ENCODE measurements at regions not wholly inside any gene's neighbourhood (a gene's known extent, or its start where the extent isn't known, plus 50 kb on each side); places are given as distances from the start of the nearest gene placed in this dataset.

DNA sequence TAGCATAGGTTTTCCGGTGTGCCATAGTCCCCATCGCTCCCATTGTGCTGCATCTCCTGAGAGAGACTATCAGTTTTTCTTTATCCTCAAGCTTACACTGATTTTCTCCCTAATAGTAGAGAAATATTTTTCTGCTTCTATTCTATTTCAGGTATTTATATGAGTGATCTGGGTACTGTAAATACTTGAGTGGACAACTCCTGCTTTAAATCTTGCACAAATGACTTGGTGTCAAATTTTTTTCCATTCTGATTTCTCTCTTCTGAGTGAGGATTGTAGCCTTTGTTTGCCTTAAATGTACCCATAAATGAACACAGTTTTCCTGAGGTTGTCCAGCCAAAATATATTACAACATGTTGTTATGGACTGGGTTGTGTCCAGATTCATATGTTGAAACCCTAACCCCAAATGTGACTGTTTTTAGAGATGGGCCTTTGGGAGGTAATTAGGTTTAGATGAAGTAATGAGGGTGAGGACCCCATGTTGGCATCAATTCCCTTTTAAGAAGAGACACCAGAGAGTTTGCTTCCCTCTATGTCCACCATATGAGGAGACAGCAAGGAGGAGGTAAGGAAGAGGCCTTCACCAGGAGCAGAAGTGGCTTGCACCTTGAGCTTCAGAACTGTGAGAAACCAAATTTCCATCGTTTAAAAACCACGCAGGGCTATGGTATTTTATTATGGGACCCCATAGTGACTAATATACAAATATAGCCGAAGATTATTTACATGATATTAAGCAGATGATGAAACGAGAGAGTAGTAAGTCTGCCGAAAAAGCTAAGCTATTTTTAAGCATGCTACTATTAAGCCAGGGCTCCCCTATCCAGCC is 336.4 kb upstream of the MPDZ start:
- no peak for TF ChIP-seq POLR2AphosphoS5 (IDR thresholded peaks at IDR 0.05)
- TF ChIP-seq, protein P1, sequence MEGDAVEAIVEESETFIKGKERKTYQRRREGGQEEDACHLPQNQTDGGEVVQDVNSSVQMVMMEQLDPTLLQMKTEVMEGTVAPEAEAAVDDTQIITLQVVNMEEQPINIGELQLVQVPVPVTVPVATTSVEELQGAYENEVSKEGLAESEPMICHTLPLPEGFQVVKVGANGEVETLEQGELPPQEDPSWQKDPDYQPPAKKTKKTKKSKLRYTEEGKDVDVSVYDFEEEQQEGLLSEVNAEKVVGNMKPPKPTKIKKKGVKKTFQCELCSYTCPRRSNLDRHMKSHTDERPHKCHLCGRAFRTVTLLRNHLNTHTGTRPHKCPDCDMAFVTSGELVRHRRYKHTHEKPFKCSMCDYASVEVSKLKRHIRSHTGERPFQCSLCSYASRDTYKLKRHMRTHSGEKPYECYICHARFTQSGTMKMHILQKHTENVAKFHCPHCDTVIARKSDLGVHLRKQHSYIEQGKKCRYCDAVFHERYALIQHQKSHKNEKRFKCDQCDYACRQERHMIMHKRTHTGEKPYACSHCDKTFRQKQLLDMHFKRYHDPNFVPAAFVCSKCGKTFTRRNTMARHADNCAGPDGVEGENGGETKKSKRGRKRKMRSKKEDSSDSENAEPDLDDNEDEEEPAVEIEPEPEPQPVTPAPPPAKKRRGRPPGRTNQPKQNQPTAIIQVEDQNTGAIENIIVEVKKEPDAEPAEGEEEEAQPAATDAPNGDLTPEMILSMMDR (IDR thresholded peaks at IDR 0.05) = no peak
- no peak for TF ChIP-seq EP300 (IDR thresholded peaks at IDR 0.05)
- TF ChIP-seq POLR2A (IDR thresholded peaks at IDR 0.05) = no peak

Measured in suprapubic skin (tissue), 4 donors.